ENCODE measurements at regions not wholly inside any gene's neighbourhood (a gene's known extent, or its start where the extent isn't known, plus 50 kb on each side); places are given as distances from the start of the nearest gene placed in this dataset.

- H3K9ac ChIP-seq (ENCODE audit: insufficient read depth, low read length), result no peak overlapping the region
- no peak overlapping the region for H2AFZ ChIP-seq (ENCODE audit: low read length)
- H3K4me1 ChIP-seq (ENCODE audit: control insufficient read depth, extremely low read depth, insufficient read depth, low read length), result no peaks in the 10 kb centered on the region
- H3K4me2 ChIP-seq (ENCODE audit: extremely low read depth, insufficient read depth, low read length), result no peak overlapping the region
- H3K9me3 ChIP-seq (ENCODE audit: control insufficient read depth, insufficient read depth, low read depth, low read length), result no peaks in the 10 kb centered on the region
- H3K27me3 ChIP-seq (ENCODE audit: control insufficient read depth, insufficient read depth, low read length), result no peaks in the 10 kb centered on the region
- no peak overlapping the region for H3K4me3 ChIP-seq (replicated peaks in 1 of 4; ENCODE audit: control extremely low read depth in 1 of 4, insufficient read depth in 1 of 4, low read depth in 3 of 4, low read length in 4 of 4)
- H4K20me1 ChIP-seq (ENCODE audit: control insufficient read depth, extremely low read depth, insufficient read depth, low read length), result no peaks in the 10 kb centered on the region
- no peaks in the 10 kb centered on the region for H3K79me2 ChIP-seq (ENCODE audit: control insufficient read depth, insufficient read depth, low read length)
- TF ChIP-seq EZH2 (IDR thresholded peaks at IDR 0.05; ENCODE audit: low read length, missing control alignments), result no peak
- TF ChIP-seq, protein P1, sequence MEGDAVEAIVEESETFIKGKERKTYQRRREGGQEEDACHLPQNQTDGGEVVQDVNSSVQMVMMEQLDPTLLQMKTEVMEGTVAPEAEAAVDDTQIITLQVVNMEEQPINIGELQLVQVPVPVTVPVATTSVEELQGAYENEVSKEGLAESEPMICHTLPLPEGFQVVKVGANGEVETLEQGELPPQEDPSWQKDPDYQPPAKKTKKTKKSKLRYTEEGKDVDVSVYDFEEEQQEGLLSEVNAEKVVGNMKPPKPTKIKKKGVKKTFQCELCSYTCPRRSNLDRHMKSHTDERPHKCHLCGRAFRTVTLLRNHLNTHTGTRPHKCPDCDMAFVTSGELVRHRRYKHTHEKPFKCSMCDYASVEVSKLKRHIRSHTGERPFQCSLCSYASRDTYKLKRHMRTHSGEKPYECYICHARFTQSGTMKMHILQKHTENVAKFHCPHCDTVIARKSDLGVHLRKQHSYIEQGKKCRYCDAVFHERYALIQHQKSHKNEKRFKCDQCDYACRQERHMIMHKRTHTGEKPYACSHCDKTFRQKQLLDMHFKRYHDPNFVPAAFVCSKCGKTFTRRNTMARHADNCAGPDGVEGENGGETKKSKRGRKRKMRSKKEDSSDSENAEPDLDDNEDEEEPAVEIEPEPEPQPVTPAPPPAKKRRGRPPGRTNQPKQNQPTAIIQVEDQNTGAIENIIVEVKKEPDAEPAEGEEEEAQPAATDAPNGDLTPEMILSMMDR (conservative IDR thresholded peaks at IDR 0.05 in 1 of 2, IDR thresholded peaks at IDR 0.05 in 1 of 2; ENCODE audit: low read depth in 1 of 2, low read length in 2 of 2), result no peak
- H3K36me3 ChIP-seq (ENCODE audit: control insufficient read depth, insufficient read depth, low read length), result no peaks in the 10 kb centered on the region
- H3K27ac ChIP-seq (ENCODE audit: insufficient read depth, low read length), result no peak overlapping the region
- peak in 1 of 2 donors; percentile 22 for DNase-seq (ENCODE audit: low read depth in 2 of 2)
These were observed 565.5 kb upstream of the ANO3 start for GRCh38 chr11:25766332-25767015.

DNA sequence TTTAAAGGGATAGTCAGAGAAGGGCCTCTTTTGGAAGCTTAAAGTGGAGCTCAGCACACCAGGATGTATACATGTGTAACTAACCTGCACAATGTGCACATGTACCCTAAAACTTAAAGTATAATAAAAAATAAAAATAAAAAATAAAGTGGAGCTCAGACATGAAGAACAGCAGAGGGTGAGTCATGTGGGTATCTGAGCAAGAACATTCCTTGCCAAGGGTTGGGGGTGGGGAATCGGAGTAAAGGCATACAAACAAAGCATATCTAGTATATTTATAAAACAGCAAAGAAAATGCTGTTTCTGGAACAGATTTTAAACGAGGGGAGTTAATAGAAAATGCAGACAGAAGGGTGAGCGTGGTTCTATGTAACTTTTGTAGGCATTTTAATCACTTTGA lies 562.6 kb upstream of the ANO3 start:
- H3K36me3 ChIP-seq (ENCODE audit: control insufficient read depth, insufficient read depth, low read length), result no peaks in the 10 kb centered on the region
- no peak overlapping the region for H3K9ac ChIP-seq (ENCODE audit: insufficient read depth, low read length)
- no peak overlapping the region for H3K4me2 ChIP-seq (ENCODE audit: extremely low read depth, insufficient read depth, low read length)
- no peaks in the 10 kb centered on the region for H4K20me1 ChIP-seq (ENCODE audit: control insufficient read depth, extremely low read depth, insufficient read depth, low read length)
- no peaks in the 10 kb centered on the region for H3K27me3 ChIP-seq (ENCODE audit: control insufficient read depth, insufficient read depth, low read length)
- no peak overlapping the region for H3K27ac ChIP-seq (ENCODE audit: insufficient read depth, low read length)
- H3K9me3 ChIP-seq (ENCODE audit: control insufficient read depth, insufficient read depth, low read depth, low read length), result no peaks in the 10 kb centered on the region
- no peaks in the 10 kb centered on the region for H3K4me1 ChIP-seq (ENCODE audit: control insufficient read depth, extremely low read depth, insufficient read depth, low read length)
- H3K4me3 ChIP-seq (replicated peaks in 1 of 4; ENCODE audit: control extremely low read depth in 1 of 4, insufficient read depth in 1 of 4, low read depth in 3 of 4, low read length in 4 of 4), result no peak overlapping the region
- DNase-seq (ENCODE audit: low read depth in 2 of 2), result peak; percentile 7 to 67
- TF ChIP-seq EZH2 (IDR thresholded peaks at IDR 0.05; ENCODE audit: low read length, missing control alignments), result no peak
- TF ChIP-seq, protein P1 (conservative IDR thresholded peaks at IDR 0.05 in 1 of 2, IDR thresholded peaks at IDR 0.05 in 1 of 2; ENCODE audit: low read depth in 1 of 2, low read length in 2 of 2), result no peak
- H3K79me2 ChIP-seq (ENCODE audit: control insufficient read depth, insufficient read depth, low read length), result no peaks in the 10 kb centered on the region
- H2AFZ ChIP-seq (ENCODE audit: low read length), result no peak overlapping the region

DNA sequence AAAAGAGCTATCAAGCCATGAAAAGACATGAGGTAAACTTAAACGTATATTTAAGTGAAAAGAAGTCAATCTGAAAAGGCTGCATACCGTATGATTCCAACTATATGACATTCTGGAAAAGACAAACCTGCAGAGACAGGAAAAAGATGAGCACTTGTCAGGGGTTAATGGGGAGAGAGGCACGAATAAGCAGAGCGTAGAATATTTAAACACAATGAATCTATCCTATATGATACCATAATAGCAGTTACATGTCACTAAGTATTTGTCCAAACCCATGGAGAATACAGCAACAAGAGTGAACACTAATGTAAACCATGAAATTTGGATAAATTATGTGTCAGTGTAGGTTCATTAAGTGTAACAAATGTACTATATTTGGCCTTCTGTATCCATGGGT lies 560.3 kb upstream of the ANO3 start:
- no peak for TF ChIP-seq EZH2 (IDR thresholded peaks at IDR 0.05; ENCODE audit: low read length, missing control alignments)
- TF ChIP-seq, protein P1 (conservative IDR thresholded peaks at IDR 0.05 in 1 of 2, IDR thresholded peaks at IDR 0.05 in 1 of 2; ENCODE audit: low read depth in 1 of 2, low read length in 2 of 2), result no peak

More for the DNA sequence above, 560.3 kb upstream of the ANO3 start:
- Histone ChIP-seq H3K36me3 (ENCODE audit: control insufficient read depth, insufficient read depth, low read length) (no peaks in the 10 kb centered on the region), H3K4me2 (ENCODE audit: extremely low read depth, insufficient read depth, low read length) (no peak overlapping the region), H3K9me3 (ENCODE audit: control insufficient read depth, insufficient read depth, low read depth, low read length) (no peaks in the 10 kb centered on the region), H3K9ac (ENCODE audit: insufficient read depth, low read length) (no peak overlapping the region), H3K79me2 (ENCODE audit: control insufficient read depth, insufficient read depth, low read length) (no peaks in the 10 kb centered on the region), H3K27ac (ENCODE audit: insufficient read depth, low read length) (no peak overlapping the region), H3K27me3 (ENCODE audit: control insufficient read depth, insufficient read depth, low read length) (no peaks in the 10 kb centered on the region), H2AFZ (ENCODE audit: low read length) (no peak overlapping the region), H3K4me1 (ENCODE audit: control insufficient read depth, extremely low read depth, insufficient read depth, low read length) (no peaks in the 10 kb centered on the region), H4K20me1 (ENCODE audit: control insufficient read depth, extremely low read depth, insufficient read depth, low read length) (no peaks in the 10 kb centered on the region), H3K4me3 (replicated peaks in 1 of 4; ENCODE audit: control extremely low read depth in 1 of 4, insufficient read depth in 1 of 4, low read depth in 3 of 4, low read length in 4 of 4) (no peak overlapping the region)
- no peak for DNase-seq (ENCODE audit: low read depth in 2 of 2)

Measured in fibroblast of lung (primary cell).